K562 (cell line): ENCODE measurements at regions not wholly inside any gene's neighbourhood (a gene's known extent, or its start where the extent isn't known, plus 50 kb on each side); places are given as distances from the start of the nearest gene placed in this dataset.
A peak's percentile ranks its signal among the peaks of the same experiment; 100 is the strongest.

Source experiments
- ATAC-seq: fragments of 200-7000 bp; cut with Tn5 transposase; 3 replicates; pipeline ENCODE4 v1.9.1; 2020; ENCODE audit warnings: moderate library complexity
- BruUV-seq: library from RNA; stranded (reverse); fragments of 400-500 nt; replicated peaks from 2 replicates; lab custom pipeline; 2021; lab: Mats Ljungman, UMichigan
- CTCF ChIA-PET: fragments of 300-600 bp; formaldehyde crosslinking; extraction: SDS; loops from one replicate; lab custom pipeline; 2021; ENCODE audit warnings: low intra/inter-chr PET ratio; lab: Yijun Ruan, JAX
- POLR2A ChIA-PET: fragments of 300-600, 350-650 bp; sonication (Branson Sonifier 250); formaldehyde crosslinking; extraction: SDS; loops from one replicate; lab custom pipeline; 2021; ENCODE audit warnings: antibody characterized with exemption, inconsistent platforms; lab: Yijun Ruan, JAX
- DNase-seq, 4 experiments: peaks; one replicate each; pipeline versions ENCODE4 v3.0.0 to v3.0.0-alpha.2; 2011 to 2018; ENCODE audit warnings: low spot score in 3 of 4, mixed read lengths in 3 of 4; ENCODE audit errors: extremely low read depth in 1 of 4
- FAIRE-seq: peaks from 2 replicates; lab custom pipeline; 2011; peaks lifted over from hg19 to GRCh38; lab: Jason Lieb, UNC
- H2AFZ ChIP-seq: 2 replicates; pipeline ENCODE4 v1.6.0; 2011; ENCODE audit warnings: low read depth, low read length, control low read depth, inconsistent platforms
- H3K27ac ChIP-seq: fragments of 200-600 bp; 3 replicates; pipeline ENCODE4 v1.8.0; 2011; ENCODE audit warnings: low read depth, mild to moderate bottlenecking, control low read depth, inconsistent platforms, low read length, moderate library complexity, mixed read lengths; ENCODE audit errors: extremely low read depth
- H3K27me3 ChIP-seq, 2 experiments: fragments of 300-600 bp in 1 of 2; 2 replicates in 1 of 2; 3 replicates in 1 of 2; pipeline versions ENCODE4 v1.6.0 to v1.8.0; 2011; ENCODE audit warnings: inconsistent platforms in 2 of 2, low read length in 2 of 2, mild to moderate bottlenecking in 1 of 2, mixed read lengths in 1 of 2, moderate library complexity in 1 of 2; ENCODE audit not compliant: control insufficient read depth in 2 of 2, insufficient read depth in 2 of 2
- H3K36me3 ChIP-seq: fragments of 300-600 bp; 3 replicates; pipeline ENCODE4 v1.8.0; 2011; ENCODE audit warnings: mild to moderate bottlenecking, low read length, inconsistent platforms; ENCODE audit not compliant: control insufficient read depth, insufficient read depth
- H3K4me1 ChIP-seq, 2 experiments: fragments of 200-600 bp in 1 of 2; replicated peaks in 1 of 2; 2 replicates in 1 of 2; 3 replicates in 1 of 2; pipeline versions ENCODE4 v1.5.1 to v1.8.0; 2011; ENCODE audit warnings: inconsistent platforms in 2 of 2, low read length in 2 of 2, mild to moderate bottlenecking in 1 of 2, mixed read lengths in 1 of 2, moderate library complexity in 1 of 2; ENCODE audit not compliant: control insufficient read depth in 2 of 2, insufficient read depth in 2 of 2
- H3K4me2 ChIP-seq: 2 replicates; pipeline ENCODE4 v1.6.1; 2011; ENCODE audit warnings: low read length, control low read depth, inconsistent platforms, mixed read lengths; ENCODE audit not compliant: insufficient read depth
- H3K4me3 ChIP-seq: fragments of 200-600 bp; sonication (generic), shearing (Covaris generic); 2 replicates; pipeline ENCODE4 v1.5.1; 2016; ENCODE audit warnings: control low read depth, inconsistent platforms
- H3K79me2 ChIP-seq: fragments of 200-600 bp; 3 replicates; pipeline ENCODE4 v1.8.0; 2011; ENCODE audit warnings: low read length, inconsistent platforms; ENCODE audit not compliant: control insufficient read depth, insufficient read depth
- H3K9ac ChIP-seq, 2 experiments: 2 replicates each; pipeline versions ENCODE4 v1.6.0 to v1.6.1; 2011; ENCODE audit warnings: low read depth in 2 of 2, low read length in 2 of 2, control low read depth in 1 of 2, inconsistent platforms in 1 of 2, mild to moderate bottlenecking in 1 of 2, mixed read lengths in 1 of 2; ENCODE audit not compliant: insufficient read depth in 1 of 2
- H3K9me1 ChIP-seq: one replicate; pipeline ENCODE4 v1.6.0; 2011; ENCODE audit warnings: inconsistent platforms, mild to moderate bottlenecking, low read length, moderate library complexity; ENCODE audit not compliant: control insufficient read depth, insufficient read depth
- H3K9me3 ChIP-seq: replicated peaks from 2 replicates; pipeline ENCODE4 v1.5.1; 2011; ENCODE audit warnings: low read depth, low read length, inconsistent platforms; ENCODE audit not compliant: control insufficient read depth, insufficient read depth
- H4K20me1 ChIP-seq: replicated peaks from 2 replicates; pipeline ENCODE4 v1.6.1; 2011; ENCODE audit warnings: low read length, inconsistent platforms, mixed read lengths; ENCODE audit not compliant: control insufficient read depth, insufficient read depth
- CHD4 ChIP-seq: fragments of 200-600 bp; sonication (generic); IDR thresholded peaks from 3 replicates; pipeline ENCODE4 v1.6.1; 2012; ENCODE audit warnings: low read depth, mild to moderate bottlenecking, mixed read lengths, low read length, inconsistent platforms; ENCODE audit not compliant: insufficient read depth, insufficient replicate concordance, poor library complexity, severe bottlenecking
- DLX4 ChIP-seq: fragments of 250-450 bp; sonication (Bioruptor Pico); IDR thresholded peaks from 2 replicates; pipeline ENCODE4 v1.6.1; 2021; ENCODE audit warnings: mild to moderate bottlenecking
- NR2C2 ChIP-seq, 2 experiments: fragments of 200-800 bp in 1 of 2; sonication (Bioruptor generic) in 1 of 2; sonication (generic) in 1 of 2; formaldehyde crosslinking in 1 of 2; IDR thresholded peaks; 2 replicates each; pipeline versions ENCODE4 v1.6.1 to v1.8.0; 2016 to 2022; ENCODE audit warnings: mild to moderate bottlenecking in 1 of 2, missing compliant biosample characterization in 1 of 2, missing genetic modification characterization in 1 of 2, missing genetic modification reagents in 1 of 2
- ZNF263 ChIP-seq: sonication (generic); formaldehyde crosslinking; IDR thresholded peaks from 2 replicates; pipeline ENCODE4 v1.8.0; 2022; ENCODE audit warnings: mild to moderate bottlenecking, missing genetic modification reagents, borderline replicate concordance
- WGBS: fragments of 100-300 bp; shearing (Covaris generic); methylation state at CpG from one replicate; pipeline ENCODE4 v1.1.6; 2016; ENCODE audit warnings: low coverage, mixed read lengths; ENCODE audit not compliant: insufficient coverage; ENCODE audit errors: missing lambda C conversion rate; 5-methylcytosine and 5-hydroxymethylcytosine counted together
- in situ Hi-C: fragments of 300-500 bp; cut with MboI; formaldehyde crosslinking; loops from 4 replicates; pipeline ENCODE4 v1.15.0; 2018; ENCODE audit warnings: inconsistent platforms, mixed read lengths
- intact Hi-C: fragments of 100-400 bp; cut with micrococcal nuclease; formaldehyde crosslinking; loops from 2 replicates; pipeline ENCODE4 v1.14.2; 2022

DNA sequence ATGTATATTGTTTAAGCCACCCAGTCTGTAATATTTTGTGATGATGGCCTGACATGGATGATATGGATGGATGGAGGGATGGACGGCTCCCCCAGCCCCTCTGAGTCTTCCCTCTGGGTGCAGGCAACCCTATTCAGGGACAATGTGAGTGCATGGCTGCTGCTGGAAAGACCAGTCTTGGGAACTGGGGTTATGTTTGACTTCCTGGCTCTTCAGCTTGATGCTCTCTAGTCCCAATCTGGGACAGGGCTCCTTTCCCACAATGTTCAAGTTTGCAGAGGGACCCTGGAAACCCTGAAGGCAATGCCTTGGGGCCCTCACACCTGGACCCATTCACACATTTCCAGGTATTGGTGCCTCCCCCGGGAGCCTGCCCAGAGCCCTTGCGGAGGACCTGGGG, 52.3 kb upstream of the RET start:
- POLR2A ChIA-PET = interaction anchor here (0.5 to 0.7 kb wide), 3 partner anchors 26 to 629 kb away, joined by 3 read pairs; partner anchors contain the start of gene CSGALNACT2
- Histone ChIP-seq H3K36me3 (no peaks in the 10 kb centered on the region), H3K9me1 (no peaks in the 10 kb centered on the region), H4K20me1 (no peaks in the 10 kb centered on the region; the same call in none of the 2 replicates)
- intact Hi-C loops = no loop called here
- no peak for TF ChIP-seq NR2C2 (CRISPR knock-in tag; IDR thresholded peaks at IDR 0.05)
- no peak for TF ChIP-seq NR2C2 (tag; IDR thresholded peaks at IDR 0.05)
- TF ChIP-seq DLX4 (CRISPR knock-in tag) = no peak
- TF ChIP-seq ZNF263 (CRISPR knock-in tag) = no peak
- TF ChIP-seq CHD4 = no peak
- TF ChIP-seq, all 486 proteins: peak for 0
- peaks cover 0 to 4% of the 10 kb centered on the region in 2 experiments; a peak in 1 of 5 replicates for H3K4me1 ChIP-seq
- peak in 1 of 4 experiments; percentile 6 for DNase-seq
- peaks cover 3 to 38% of the 10 kb centered on the region in 2 experiments; a peak in 3 of 5 replicates for H3K27me3 ChIP-seq
- BruUV-seq = no TSS peak
- H3K9me3 ChIP-seq = no peaks in the 10 kb centered on the region
- no peak overlapping the region for H3K4me2 ChIP-seq
- no peak for FAIRE-seq
- ATAC-seq = no peak
- 0% methylated on average over 3 of the region's 3 CpGs for WGBS
- CTCF ChIA-PET = no interaction called here
- in situ Hi-C loops = no loop called here
- H3K79me2 ChIP-seq = no peaks in the 10 kb centered on the region
- no peak overlapping the region for H3K27ac ChIP-seq
- H3K4me3 ChIP-seq = no peak overlapping the region
- H2AFZ ChIP-seq = no peak overlapping the region
- no peak overlapping the region for H3K9ac ChIP-seq
